Stimulated activated CD8-positive, alpha-beta memory T cell treated with anti-CD3 and anti-CD28 coated beads, Interleukin-12 subunit alpha, Interleukin-12 subunit beta, amount 100 ng/mL, for 24 hours (primary cell): ENCODE measurements at regions not wholly inside any gene's neighbourhood (a gene's known extent, or its start where the extent isn't known, plus 50 kb on each side); places are given as distances from the start of the nearest gene placed in this dataset.

Experiments
- DNase-seq: peaks from one replicate; pipeline ENCODE4 v3.0.0-alpha.2; 2020; ENCODE audit errors: extremely low read depth

DNA sequence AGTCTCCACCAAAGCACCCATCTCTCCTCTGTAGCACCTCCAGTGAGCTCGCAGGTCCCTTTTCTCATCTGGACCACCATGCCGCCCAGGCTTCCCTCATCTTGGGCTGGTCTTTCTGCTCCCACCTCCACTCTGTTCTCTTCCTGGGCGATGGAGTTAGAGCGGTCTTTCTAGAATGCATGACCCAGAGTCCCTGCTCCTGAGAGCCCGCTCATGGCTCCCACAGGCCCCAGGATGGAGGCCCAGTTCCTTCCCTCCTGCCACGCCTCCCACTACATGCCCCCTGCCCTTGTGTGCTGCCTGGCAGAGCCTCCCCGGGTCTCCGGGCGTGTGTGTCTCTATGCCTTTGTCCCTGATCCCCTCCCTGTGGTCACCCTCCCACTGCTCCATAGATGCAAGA is 100.7 kb upstream of the RTL1 start:
- DNase-seq: no peak

DNA sequence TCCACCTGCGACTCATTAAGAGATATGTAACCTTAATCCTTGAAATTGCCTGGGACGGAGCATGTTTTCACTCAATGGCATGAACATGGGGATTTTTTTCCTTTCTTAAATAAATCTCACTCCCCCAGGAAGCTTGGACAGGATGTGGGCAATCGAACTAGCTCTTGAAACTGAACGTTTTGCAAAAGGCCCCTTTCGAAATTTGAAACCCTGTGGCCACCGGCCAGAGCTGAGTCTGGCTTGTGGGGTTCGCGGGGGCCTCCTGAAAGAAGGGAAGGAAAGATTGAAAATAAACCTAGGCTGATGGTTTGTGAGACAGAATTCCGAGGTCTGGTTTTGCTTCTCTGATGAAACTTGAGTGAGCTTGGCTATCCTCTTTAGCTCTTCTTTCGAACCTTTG is 101.4 kb upstream of the RTL1 start:
- DNase-seq: no peak

GRCh38 chr14:101005447-101005846 is 101.9 kb upstream of the RTL1 start:
- DNase-seq: no peak

DNA sequence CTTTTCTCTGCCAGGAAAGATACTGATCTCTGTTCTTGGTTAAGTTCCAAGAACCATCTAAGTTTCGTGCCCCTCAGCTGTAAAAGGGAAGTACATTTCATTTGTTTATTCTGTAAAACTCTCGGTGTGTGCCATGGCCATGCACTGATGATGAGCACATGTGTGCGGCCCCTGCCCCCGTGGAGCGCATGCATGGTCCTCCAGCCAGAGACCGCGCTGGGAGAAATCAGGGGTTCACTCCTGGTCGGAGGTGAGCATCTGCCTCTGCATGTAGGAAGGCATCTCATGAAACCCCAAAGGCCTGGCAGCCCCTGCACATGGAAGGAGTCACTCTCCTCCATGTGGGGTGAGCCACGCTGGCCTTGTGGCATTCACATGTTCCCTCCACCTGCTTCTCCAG is 102.5 kb upstream of the RTL1 start:
- DNase-seq: no peak

DNA sequence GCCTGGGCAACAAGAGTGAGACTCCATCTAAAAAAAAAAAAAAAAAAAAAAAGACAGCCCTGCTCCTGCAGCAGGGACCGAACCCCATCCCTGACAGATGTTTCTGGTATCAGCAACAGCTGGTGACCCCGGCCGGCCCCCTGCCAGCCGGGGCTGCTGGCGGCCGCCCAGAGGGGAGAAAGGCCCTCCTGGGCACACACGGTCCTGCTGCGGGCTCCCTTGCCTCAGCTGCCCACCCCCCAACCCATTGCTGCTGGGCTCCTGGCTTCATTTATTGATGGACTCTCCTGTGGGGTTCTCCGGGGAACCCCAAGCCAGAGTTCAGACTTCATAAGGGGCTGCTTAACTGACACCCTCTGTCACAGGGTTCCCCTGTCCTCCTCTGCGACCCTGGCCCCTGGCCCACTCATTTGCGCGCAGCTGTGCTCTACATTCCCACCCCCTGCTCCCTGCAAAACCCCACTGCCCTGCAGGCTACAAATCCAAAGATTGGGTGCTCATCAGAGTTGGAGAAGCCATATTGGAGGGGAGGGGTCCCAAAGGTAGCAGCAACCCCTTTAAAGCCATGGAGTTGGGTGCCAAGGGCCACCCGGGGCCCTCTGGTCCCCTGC is 103.6 kb upstream of the RTL1 start:
- DNase-seq: no peak

DNA sequence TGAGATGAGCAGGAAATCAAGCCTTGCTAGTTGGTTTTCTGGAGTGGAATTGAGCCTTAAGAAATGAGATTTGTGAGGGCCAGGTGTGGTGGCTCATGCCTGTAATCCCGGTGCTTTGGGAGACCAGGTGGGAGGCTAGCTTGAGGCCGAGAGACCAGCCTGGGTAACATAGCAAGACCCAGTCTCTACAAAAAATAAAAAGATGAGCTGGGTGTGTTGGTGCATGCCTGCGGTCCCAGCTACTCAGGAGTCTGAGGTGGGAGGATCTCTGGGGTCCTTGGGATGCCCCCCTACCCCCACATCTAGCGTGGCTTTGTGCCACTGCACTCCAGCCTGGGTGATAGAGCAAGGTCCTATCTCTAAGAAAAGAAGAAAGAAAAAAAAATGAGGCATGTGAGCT is 104.2 kb upstream of the RTL1 start:
- DNase-seq: no peak

GRCh38 chr14:101008196-101008595 is 104.7 kb upstream of the RTL1 start:
- no peak for DNase-seq

DNA sequence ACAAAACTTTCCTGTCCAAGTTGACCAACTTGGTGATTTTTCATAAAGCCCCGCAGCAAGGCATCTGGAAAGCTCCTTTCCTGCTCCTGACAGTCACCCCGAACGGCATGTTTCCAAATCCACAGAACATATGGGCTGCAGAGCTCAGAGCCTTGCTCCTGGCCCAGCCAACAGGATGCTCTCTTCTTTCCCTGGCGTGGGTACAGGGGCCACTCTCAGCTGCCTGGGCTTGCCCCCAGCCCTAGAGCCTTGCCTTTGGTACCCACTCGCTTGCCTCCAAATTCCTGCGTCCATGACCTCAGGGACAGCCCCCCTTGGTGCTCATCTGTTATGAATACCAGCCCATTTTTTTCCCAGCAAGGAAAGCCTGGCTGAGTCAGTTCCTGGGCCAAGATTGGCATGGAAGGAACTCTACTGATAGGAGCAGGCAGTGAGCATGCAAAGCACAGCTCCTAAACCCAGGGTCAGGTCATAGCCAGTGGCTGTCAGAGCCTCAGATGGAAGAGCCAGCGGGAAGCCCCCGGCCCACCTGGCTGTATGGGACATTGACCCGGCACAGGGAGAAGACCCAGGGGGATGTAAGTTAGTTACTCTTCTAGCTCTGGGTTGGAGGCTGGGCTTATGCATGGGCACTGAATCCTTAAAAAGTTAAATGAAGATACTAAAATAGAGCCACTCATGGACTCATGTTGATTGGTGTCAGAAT is 105.3 kb upstream of the RTL1 start:
- DNase-seq: no peak

GRCh38 chr14:101009531-101009930 is 106.0 kb upstream of the RTL1 start:
- DNase-seq: no peak

DNA sequence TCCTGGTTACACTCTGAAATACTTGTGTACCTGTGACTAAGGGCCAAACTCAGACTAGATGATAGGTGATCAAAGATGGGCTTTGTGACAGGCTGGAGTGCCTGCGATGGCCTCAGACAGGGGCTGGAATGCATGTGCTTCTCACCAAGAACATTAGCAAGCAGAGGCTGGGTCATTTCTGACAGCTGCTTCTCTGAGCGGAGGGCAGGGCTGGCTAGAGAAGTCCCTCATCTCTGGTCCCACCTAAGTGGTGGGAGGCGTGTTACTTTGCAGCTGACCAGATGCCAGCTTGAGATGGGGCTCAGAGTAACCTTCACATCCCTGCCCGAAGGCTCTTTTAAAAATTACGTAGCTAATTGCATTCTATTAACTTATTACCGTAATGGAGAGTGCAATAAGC is 106.8 kb upstream of the RTL1 start:
- DNase-seq: no peak

GRCh38 chr14:101010835-101011234 is 107.3 kb upstream of the RTL1 start:
- no peak for DNase-seq

- no peak for DNase-seq
Observed at GRCh38 chr14:101017209-101017608, 113.7 kb upstream of the RTL1 start.

DNA sequence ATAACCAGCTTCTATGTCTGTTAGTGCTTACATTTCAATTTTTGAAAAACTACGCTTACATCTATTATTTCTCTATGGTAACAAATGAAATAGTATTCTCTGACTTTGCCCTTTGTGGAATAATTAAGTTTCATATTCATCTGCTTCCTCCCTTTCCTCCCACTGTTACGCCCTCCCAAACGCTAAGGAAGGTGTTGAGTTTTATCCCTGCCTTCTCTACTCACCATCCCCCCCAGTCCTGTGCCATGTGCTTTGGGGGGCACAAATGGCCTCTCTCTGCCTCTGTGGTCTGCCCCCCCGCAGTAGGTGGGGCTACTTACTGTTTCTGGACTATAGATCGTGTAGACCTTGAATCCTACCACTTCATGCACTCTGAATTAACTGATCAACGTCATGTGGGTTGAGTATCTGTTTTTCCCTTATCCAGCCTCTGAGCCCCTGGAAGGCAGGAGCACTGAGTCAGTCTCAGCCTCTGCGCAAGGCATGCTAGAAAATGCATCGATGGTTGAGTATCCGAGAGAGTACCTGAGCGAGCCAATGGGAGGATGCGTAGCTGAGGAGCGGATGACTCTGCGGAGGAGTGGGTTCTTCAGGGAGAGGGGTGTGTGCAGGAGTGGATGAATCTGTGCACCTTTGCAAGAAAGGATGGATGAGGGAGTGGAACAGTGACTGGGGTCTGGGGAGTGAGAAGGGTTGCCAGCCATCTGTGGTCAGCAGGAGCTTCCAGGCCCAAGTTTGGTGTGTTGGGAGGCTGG is 114.5 kb upstream of the RTL1 start:
- no peak for DNase-seq

- no peak for DNase-seq
Observed at GRCh38 chr14:101018561-101019290, 115.2 kb upstream of the RTL1 start.

DNA sequence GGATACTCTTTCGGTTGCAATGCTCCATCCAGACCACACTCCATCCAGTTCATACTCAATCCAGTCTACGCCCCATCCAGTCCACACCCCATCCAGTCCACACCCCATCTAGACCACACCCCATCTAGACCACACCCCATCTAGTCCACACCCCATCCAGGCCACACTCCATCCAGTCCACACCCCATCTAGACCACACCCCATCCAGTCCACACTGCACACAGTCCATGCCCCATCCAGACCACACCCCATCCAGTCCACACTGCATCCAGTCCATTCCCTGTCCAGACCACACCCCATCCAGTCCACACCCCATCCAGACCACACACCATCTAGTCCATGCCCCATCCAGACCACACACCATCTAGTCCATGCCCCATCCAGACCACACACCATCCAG is 116.0 kb upstream of the RTL1 start:
- DNase-seq: no peak

DNA sequence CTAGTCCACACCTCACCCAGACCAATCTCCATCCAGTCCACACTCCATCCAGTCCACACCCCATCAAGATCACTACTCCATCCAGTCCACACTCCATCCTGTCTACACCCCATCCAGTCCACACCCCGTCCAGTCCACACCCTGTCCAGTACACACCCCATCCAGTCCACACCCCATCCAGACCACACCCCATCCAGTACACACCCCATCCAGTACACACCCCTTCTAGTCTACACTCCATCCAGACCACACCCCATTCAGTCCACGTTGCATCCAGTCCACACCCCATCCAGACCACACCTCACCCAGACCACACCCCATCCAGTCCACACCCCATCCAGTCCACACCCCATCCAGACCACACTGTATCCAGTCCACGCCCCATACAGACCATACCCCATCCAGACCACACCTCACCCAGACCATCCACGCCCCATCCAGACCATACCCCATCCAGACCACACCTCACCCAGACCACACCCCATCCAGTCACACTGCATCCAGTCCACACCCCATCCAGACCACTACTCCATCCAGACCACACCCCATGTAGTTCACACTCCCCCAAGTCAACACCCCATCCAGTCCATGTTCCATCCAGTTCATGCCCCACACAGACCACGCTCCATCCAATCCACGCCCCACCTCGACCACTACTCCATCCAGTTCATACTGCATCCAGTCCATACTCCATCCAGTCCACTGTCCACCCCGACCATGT is 116.6 kb upstream of the RTL1 start:
- DNase-seq: no peak

GRCh38 chr14:101020834-101021370 is 117.4 kb upstream of the RTL1 start:
- no peak for DNase-seq

DNA sequence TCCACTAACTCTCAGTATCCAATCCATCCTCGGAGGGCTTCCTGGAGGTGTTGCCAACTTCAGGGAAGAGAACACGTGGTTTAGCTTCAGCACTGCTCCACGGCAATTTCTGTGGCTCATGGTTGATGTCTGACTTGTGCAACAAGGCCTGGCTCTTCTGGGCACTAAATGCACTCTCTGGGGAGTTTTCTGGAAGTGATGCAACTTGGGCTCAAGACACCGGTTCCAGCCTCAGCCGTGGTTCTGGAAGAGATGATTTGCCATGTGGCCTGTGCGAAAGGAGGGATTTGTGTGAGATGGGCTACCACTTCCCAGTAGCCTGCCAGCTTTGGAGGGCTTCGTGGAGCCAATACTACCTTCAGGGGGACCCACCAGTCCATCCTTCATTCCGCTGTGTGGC is 118.6 kb upstream of the RTL1 start:
- DNase-seq: no peak

DNA sequence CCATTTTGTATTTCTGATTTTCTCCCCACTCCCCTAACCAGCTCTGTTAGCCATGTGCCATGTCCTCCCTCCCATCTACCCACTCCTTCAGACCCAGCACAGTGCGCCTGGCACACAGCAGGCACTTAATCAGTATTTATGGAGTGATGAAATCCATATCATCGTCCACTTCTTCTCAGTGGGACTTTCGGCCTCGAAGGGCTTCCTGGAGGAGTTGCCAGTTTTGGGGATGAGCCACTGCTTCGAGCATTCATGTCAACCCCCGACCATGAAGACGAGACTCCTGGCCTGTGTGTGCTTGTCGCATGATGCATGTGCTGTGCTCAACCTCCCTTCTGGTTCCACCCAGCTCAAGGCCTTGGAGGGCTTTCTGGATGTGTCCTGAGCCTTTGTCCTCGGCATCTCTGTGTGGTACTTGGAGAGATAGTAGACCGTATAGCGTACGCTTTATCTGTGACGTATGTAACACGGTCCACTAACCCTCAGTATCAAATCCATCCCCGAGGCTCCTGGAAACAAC is 119.5 kb upstream of the RTL1 start:
- DNase-seq: no peak

DNA sequence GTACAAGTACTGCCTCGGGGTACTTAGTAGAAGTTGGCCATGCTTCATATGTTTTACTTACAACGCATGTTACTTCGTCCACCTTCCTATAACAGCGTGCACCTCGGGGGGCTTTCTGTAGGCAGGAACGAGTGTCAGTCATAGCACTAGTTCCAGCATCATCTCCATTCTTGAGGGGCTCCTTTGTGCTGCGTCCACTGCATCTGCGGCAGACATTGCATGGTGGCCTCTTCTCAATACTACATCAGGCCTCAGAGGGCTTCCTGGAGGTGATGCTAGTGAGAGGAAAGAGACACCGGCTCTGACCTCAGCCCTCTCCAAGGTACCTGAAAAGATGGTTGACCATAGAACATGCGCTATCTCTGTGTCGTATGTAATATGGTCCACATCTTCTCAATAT is 121.2 kb upstream of the RTL1 start:
- no peak for DNase-seq

DNA sequence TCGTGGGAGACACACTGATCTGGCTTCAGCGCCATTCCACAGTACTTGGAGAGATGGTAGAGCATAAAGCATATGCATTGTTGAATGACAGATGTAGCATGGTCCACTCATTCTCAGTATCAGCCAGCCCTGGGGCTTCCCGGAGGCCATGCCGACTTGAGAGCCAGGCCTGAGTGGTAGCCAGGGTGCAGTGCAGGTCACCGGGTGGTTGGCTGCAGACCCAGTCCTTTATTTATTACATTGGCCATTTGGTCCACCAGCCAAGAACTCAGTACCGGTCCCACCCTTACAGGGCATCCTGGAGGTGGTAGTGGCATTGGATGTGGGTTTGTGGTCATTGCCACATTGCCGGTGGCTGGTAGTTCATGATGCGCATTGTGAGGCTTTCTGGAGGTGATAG is 121.6 kb upstream of the RTL1 start:
- no peak for DNase-seq
